Activated naive CD4-positive, alpha-beta T cell treated with anti-CD3 and anti-CD28 coated beads, Interleukin-2, amount 10 ng/mL, durations not matched to agents 7 days and 5 days (primary cell): ENCODE measurements at regions not wholly inside any gene's neighbourhood (a gene's known extent, or its start where the extent isn't known, plus 50 kb on each side); places are given as distances from the start of the nearest gene placed in this dataset.

Experiments
- CTCF ChIA-PET: fragments of 350-600 bp; sonication (Branson Sonifier 250); formaldehyde crosslinking; loops from one replicate; lab custom pipeline; 2021; ENCODE audit warnings: antibody characterized with exemption; lab: Charles Lee
- DNase-seq: peaks from one replicate; pipeline ENCODE4 v3.0.0-alpha.2; 2020
- H3K27ac Mint-ChIP-seq: one replicate; pipeline ENCODE4 v1.8.0; 2021; ENCODE audit warnings: mild to moderate bottlenecking, moderate library complexity, mixed read lengths
- H3K27me3 Mint-ChIP-seq: one replicate; pipeline ENCODE4 v1.8.0; 2021; ENCODE audit warnings: mild to moderate bottlenecking, mixed read lengths
- H3K36me3 Mint-ChIP-seq: one replicate; pipeline ENCODE4 v1.8.0; 2021; ENCODE audit warnings: mixed read lengths
- H3K4me1 Mint-ChIP-seq: one replicate; pipeline ENCODE4 v1.8.0; 2021; ENCODE audit warnings: mixed read lengths
- H3K4me3 Mint-ChIP-seq: one replicate; pipeline ENCODE4 v1.8.0; 2021; ENCODE audit warnings: mild to moderate bottlenecking, moderate library complexity, mixed read lengths
- H3K9me3 Mint-ChIP-seq: one replicate; pipeline ENCODE4 v1.8.0; 2021; ENCODE audit warnings: mixed read lengths

- H3K27ac Mint-ChIP-seq = peak overlapping the region; percentile 82
- H3K4me1 Mint-ChIP-seq = peaks cover 30% of the 10 kb centered on the region
- CTCF ChIA-PET = interaction anchor here (1.3 to 1.9 kb wide), 2 partner anchors 88 kb away, joined by 7 to 9 read pairs; no protein-coding TSS in a partner anchor
- peaks cover 18% of the 10 kb centered on the region for H3K27me3 Mint-ChIP-seq
- peaks cover 6% of the 10 kb centered on the region for H3K36me3 Mint-ChIP-seq
- peak; percentile 79 for DNase-seq
- H3K9me3 Mint-ChIP-seq = peaks cover under 1% of the 10 kb centered on the region
- H3K4me3 Mint-ChIP-seq = peak overlapping the region; percentile 81
These were observed 57.8 kb upstream of the PCGF5 start for GRCh38 chr10:91162495-91163268.

DNA sequence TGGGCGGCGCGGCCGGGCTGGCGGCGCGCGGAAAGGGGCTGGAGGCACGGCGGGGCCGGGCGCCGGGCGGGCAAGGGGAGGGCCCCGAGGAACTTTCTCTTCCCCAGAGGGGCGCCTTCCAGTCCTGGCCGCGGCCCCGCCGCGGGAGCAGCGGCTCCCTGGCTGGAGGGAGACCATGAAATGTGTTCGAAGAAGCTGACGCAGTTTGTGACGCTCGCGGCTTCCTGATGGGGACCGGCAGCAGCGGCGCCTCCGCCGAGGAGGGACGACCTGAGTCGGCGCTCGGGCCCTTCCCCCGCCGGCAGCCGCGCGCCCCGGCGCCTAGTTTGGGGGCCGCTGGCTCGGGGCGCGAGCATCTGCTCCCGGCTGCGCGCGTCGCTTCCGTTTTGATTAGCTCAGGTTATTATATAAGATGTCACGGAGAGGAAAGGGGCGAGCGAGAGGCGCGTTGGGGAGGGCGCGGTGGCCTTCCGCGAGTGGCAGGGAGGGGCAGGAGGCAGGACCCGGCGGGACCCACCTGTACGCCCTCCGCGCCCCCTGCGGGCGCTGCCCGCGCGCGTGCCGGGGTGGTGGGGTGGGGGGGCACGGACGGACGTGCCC is 57.1 kb upstream of the PCGF5 start:
- Mint-ChIP-seq H3K4me3 (peak overlapping the region; percentile 87), H3K9me3 (peaks cover 7% of the 10 kb centered on the region), H3K4me1 (peaks cover 30% of the 10 kb centered on the region), H3K36me3 (peaks cover 13% of the 10 kb centered on the region), H3K27ac (peak overlapping the region; percentile 88), H3K27me3 (peaks cover 18% of the 10 kb centered on the region)
- CTCF ChIA-PET = interaction anchor here (0.7 to 1.3 kb wide), 2 partner anchors 57 to 87 kb away, joined by 3 to 7 read pairs; partner anchors contain the start of gene PCGF5
- DNase-seq = peak; percentile 87

GRCh38 chr10:91163869-91164474 is 56.5 kb upstream of the PCGF5 start:
- peak; percentile 63 for DNase-seq
- peak overlapping the region; percentile 87 for H3K4me3 Mint-ChIP-seq
- CTCF ChIA-PET = interaction anchor here (0.7 to 1.3 kb wide), 2 partner anchors 57 to 87 kb away, joined by 3 to 7 read pairs; partner anchors contain the start of gene PCGF5
- peaks cover 18% of the 10 kb centered on the region for H3K27me3 Mint-ChIP-seq
- peaks cover 7% of the 10 kb centered on the region for H3K9me3 Mint-ChIP-seq
- peaks cover 28% of the 10 kb centered on the region for H3K4me1 Mint-ChIP-seq
- peaks cover 13% of the 10 kb centered on the region for H3K36me3 Mint-ChIP-seq
- peak overlapping the region; percentile 88 for H3K27ac Mint-ChIP-seq

DNA sequence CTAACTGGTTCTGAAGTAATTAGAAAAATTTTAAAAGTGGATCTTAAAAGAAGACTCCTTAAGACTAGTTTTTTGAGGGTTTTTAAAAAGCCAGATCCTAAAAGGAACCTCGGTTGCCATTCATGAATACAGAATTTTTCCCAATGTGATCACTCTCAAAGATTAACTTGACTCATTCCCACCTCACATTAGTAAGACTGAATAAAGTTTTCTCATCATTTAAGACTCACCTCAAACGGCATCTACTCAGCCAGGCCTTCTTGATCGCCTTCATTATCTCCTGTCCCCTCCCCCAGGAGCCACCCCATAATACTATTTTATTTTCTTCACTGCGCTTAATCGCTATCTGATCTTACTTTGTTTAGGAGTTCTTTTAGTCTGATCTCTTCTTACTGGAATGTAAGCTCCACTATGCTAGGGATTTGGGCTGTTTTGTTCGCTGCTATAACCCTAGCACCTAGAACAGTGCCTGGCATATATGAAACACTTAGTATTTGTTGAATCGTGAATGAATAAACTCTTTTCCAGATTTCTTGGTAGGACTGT is 55.9 kb upstream of the PCGF5 start:
- CTCF ChIA-PET = interaction anchor here (2.7 kb wide), 1 partner anchor 86 kb away, joined by 10 read pairs; no protein-coding TSS in a partner anchor
- Mint-ChIP-seq H3K27me3 (peaks cover 14% of the 10 kb centered on the region), H3K27ac (peak overlapping the region; percentile 88), H3K4me3 (peak overlapping the region; percentile 87), H3K36me3 (peaks cover 14% of the 10 kb centered on the region), H3K9me3 (peaks cover 8% of the 10 kb centered on the region), H3K4me1 (peaks cover 25% of the 10 kb centered on the region)
- no peak for DNase-seq

GRCh38 chr10:91167406-91167805 is 53.1 kb upstream of the PCGF5 start:
- peaks cover 21% of the 10 kb centered on the region for H3K4me1 Mint-ChIP-seq

GRCh38 chr10:91170418-91170817 is 50.0 kb upstream of the PCGF5 start:
- Mint-ChIP-seq H3K4me3 (no peak overlapping the region), H3K9me3 (peaks cover 18% of the 10 kb centered on the region), H3K27ac (no peak overlapping the region), H3K4me1 (peaks cover 6% of the 10 kb centered on the region), H3K27me3 (no peaks in the 10 kb centered on the region), H3K36me3 (peaks cover 32% of the 10 kb centered on the region)
- CTCF ChIA-PET = no interaction called here
- DNase-seq = no peak

More at GRCh38 chr10:91167406-91167805, 53.1 kb upstream of the PCGF5 start:
- no peak overlapping the region for H3K4me3 Mint-ChIP-seq
- no peak for DNase-seq
- H3K27me3 Mint-ChIP-seq = peaks cover 6% of the 10 kb centered on the region
- H3K27ac Mint-ChIP-seq = no peak overlapping the region
- H3K36me3 Mint-ChIP-seq = peaks cover 28% of the 10 kb centered on the region
- H3K9me3 Mint-ChIP-seq = peaks cover 18% of the 10 kb centered on the region
- CTCF ChIA-PET = interaction anchor here (2.7 kb wide), 1 partner anchor 84 kb away, joined by 10 read pairs; no protein-coding TSS in a partner anchor
